OCI-LY7 (cell line): ENCODE measurements at regions not wholly inside any gene's neighbourhood (a gene's known extent, or its start where the extent isn't known, plus 50 kb on each side); places are given as distances from the start of the nearest gene placed in this dataset.

ENCODE experiments used
- CTCF ChIP-seq: fragments of 200-600 bp; sonication (generic); conservative IDR thresholded peaks from 2 replicates; pipeline ENCODE4 v1.5.1; 2014; ENCODE audit warnings: mild to moderate bottlenecking, antibody characterized with exemption, low read length, moderate library complexity, mixed read lengths
- EZH2phosphoT487 ChIP-seq: fragments of 200-600 bp; sonication (generic); IDR thresholded peaks from 2 replicates; pipeline ENCODE4 v1.6.1; 2018; ENCODE audit warnings: low read depth, borderline replicate concordance, mild to moderate bottlenecking, mixed run types, antibody characterized with exemption, low read length, moderate library complexity, mixed read lengths

GRCh38 chr7:156589808-156590207 is 50.8 kb upstream of the RNF32 start:
- TF ChIP-seq CTCF (no peak), EZH2phosphoT487 (no peak)
